Hepatocyte (in vitro differentiated cells): ENCODE measurements at regions not wholly inside any gene's neighbourhood (a gene's known extent, or its start where the extent isn't known, plus 50 kb on each side); places are given as distances from the start of the nearest gene placed in this dataset.
A peak's percentile ranks its signal among the peaks of the same experiment; 100 is the strongest.

Experiments used
- DNase-seq: peaks from one replicate; pipeline ENCODE4 v3.0.0-alpha.2; 2016; ENCODE audit warnings: low spot score
- H2AFZ ChIP-seq: fragments of 200-600 bp; sonication (generic); 2 replicates; pipeline ENCODE4 v1.6.0; 2016; ENCODE audit warnings: antibody characterized with exemption, mild to moderate bottlenecking
- H3K27ac ChIP-seq: fragments of 200-600 bp; sonication (generic); 2 replicates; pipeline ENCODE4 v1.5.1; 2016; ENCODE audit warnings: mild to moderate bottlenecking
- H3K27me3 ChIP-seq: fragments of 200-600 bp; sonication (generic); 2 replicates; pipeline ENCODE4 v1.6.1; 2016
- H3K36me3 ChIP-seq: fragments of 200-600 bp; sonication (generic); replicated peaks from 2 replicates; pipeline ENCODE4 v1.5.1; 2016; ENCODE audit warnings: low read depth; ENCODE audit not compliant: insufficient read depth
- H3K4me1 ChIP-seq: fragments of 200-600 bp; sonication (generic); 2 replicates; pipeline ENCODE4 v1.5.1; 2016; ENCODE audit warnings: mild to moderate bottlenecking, moderate library complexity; ENCODE audit not compliant: insufficient read depth
- H3K4me2 ChIP-seq: fragments of 200-600 bp; sonication (generic); 2 replicates; pipeline ENCODE4 v1.6.0; 2016
- H3K4me3 ChIP-seq: fragments of 200-600 bp; sonication (generic); 2 replicates; pipeline ENCODE4 v1.5.1; 2016; ENCODE audit warnings: mild to moderate bottlenecking
- H3K79me2 ChIP-seq: fragments of 200-600 bp; sonication (generic); 2 replicates; pipeline ENCODE4 v1.6.0; 2017; ENCODE audit warnings: mild to moderate bottlenecking
- H3K9me2 ChIP-seq: fragments of 200-600 bp; sonication (generic); replicated peaks from 2 replicates; pipeline ENCODE4 v1.6.0; 2017; ENCODE audit warnings: mild to moderate bottlenecking; ENCODE audit not compliant: insufficient read depth
- H3K9me3 ChIP-seq: fragments of 200-600 bp; sonication (generic); 2 replicates; pipeline ENCODE4 v1.5.1; 2016; ENCODE audit warnings: low read depth, mild to moderate bottlenecking
- H4K20me1 ChIP-seq: fragments of 200-600 bp; sonication (generic); 2 replicates; pipeline ENCODE4 v1.6.0; 2016; ENCODE audit warnings: mild to moderate bottlenecking; ENCODE audit not compliant: insufficient read depth, poor library complexity, severe bottlenecking
- EZH2 ChIP-seq: fragments of 200-600 bp; sonication (generic); IDR thresholded peaks from 2 replicates; pipeline ENCODE4 v1.6.1; 2016; ENCODE audit warnings: antibody characterized with exemption, mild to moderate bottlenecking, borderline replicate concordance
- EZH2phosphoT487 ChIP-seq: fragments of 200-600 bp; sonication (generic); IDR thresholded peaks from one replicate; pipeline ENCODE4 v1.6.1; 2018; ENCODE audit warnings: antibody characterized with exemption, mild to moderate bottlenecking, low read depth, moderate library complexity; ENCODE audit not compliant: unreplicated experiment, severe bottlenecking
- WGBS: methylation state at CpG from one replicate; pipeline ENCODE4 v1.1.6; 2016; ENCODE audit warnings: low lambda C conversion rate; ENCODE audit errors: missing lambda C conversion rate; 5-methylcytosine and 5-hydroxymethylcytosine counted together
- TF ChIP-seq, protein P1 (sequence below): fragments of 200-600 bp; sonication (generic); IDR thresholded peaks from 2 replicates; pipeline ENCODE4 v1.5.1; 2016; ENCODE audit warnings: antibody characterized with exemption, mild to moderate bottlenecking; ENCODE audit not compliant: poor library complexity

GRCh38 chr3:118637846-118638245 lies 396.8 kb downstream of the IGSF11 start:
- H3K9me2 ChIP-seq = no peaks in the 10 kb centered on the region
- 75% methylated on average over 9 of the region's 9 CpGs for WGBS
- H3K36me3 ChIP-seq = no peaks in the 10 kb centered on the region
- TF ChIP-seq, protein P1, sequence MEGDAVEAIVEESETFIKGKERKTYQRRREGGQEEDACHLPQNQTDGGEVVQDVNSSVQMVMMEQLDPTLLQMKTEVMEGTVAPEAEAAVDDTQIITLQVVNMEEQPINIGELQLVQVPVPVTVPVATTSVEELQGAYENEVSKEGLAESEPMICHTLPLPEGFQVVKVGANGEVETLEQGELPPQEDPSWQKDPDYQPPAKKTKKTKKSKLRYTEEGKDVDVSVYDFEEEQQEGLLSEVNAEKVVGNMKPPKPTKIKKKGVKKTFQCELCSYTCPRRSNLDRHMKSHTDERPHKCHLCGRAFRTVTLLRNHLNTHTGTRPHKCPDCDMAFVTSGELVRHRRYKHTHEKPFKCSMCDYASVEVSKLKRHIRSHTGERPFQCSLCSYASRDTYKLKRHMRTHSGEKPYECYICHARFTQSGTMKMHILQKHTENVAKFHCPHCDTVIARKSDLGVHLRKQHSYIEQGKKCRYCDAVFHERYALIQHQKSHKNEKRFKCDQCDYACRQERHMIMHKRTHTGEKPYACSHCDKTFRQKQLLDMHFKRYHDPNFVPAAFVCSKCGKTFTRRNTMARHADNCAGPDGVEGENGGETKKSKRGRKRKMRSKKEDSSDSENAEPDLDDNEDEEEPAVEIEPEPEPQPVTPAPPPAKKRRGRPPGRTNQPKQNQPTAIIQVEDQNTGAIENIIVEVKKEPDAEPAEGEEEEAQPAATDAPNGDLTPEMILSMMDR = no peak
- no peak for TF ChIP-seq EZH2
- TF ChIP-seq EZH2phosphoT487 = no peak
- no peak for DNase-seq
- no peaks in the 10 kb centered on the region for H3K9me3 ChIP-seq
- no peaks in the 10 kb centered on the region for H4K20me1 ChIP-seq
- peaks cover under 1% of the 10 kb centered on the region for H3K27me3 ChIP-seq
- no peak overlapping the region for H2AFZ ChIP-seq
- no peaks in the 10 kb centered on the region for H3K79me2 ChIP-seq
- H3K4me1 ChIP-seq = no peaks in the 10 kb centered on the region
- no peak overlapping the region for H3K4me3 ChIP-seq
- H3K27ac ChIP-seq = no peak overlapping the region
- no peak overlapping the region for H3K4me2 ChIP-seq

DNA sequence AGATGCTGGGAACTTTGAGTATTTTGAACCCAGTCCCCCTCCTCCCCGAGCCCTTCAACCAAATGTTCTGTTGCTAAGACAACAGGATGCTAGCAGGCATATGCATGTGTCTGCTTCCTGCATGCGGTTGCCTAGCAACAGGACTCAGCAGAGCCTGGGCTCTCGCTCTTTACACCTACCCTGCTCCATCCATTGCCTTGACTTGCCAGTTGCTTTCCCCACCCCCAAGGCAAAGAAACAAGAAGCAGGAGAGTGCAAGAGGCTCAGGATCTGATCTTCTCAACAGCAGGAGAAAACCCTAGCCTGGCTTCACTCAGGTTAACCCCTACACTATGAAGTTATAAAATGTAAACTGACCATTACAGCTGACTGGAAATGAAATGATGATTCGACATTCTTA lies 393.0 kb downstream of the IGSF11 start:
- no peak for TF ChIP-seq EZH2
- TF ChIP-seq EZH2phosphoT487 = no peak
- TF ChIP-seq, protein P1 = no peak
- 40% methylated on average over 4 of the region's 4 CpGs for WGBS
- peak; percentile 33 for DNase-seq

GRCh38 chr3:118671192-118671591 lies 363.5 kb downstream of the IGSF11 start:
- H3K4me1 ChIP-seq = no peaks in the 10 kb centered on the region
- WGBS = 82% methylated on average over 2 of the region's 2 CpGs

More for the DNA sequence above, 393.0 kb downstream of the IGSF11 start:
- Histone ChIP-seq H3K4me2 (no peak overlapping the region), H3K4me3 (no peak overlapping the region), H3K4me1 (no peaks in the 10 kb centered on the region), H3K9me3 (no peaks in the 10 kb centered on the region), H3K27me3 (peaks cover 3% of the 10 kb centered on the region), H3K79me2 (no peaks in the 10 kb centered on the region), H3K36me3 (no peaks in the 10 kb centered on the region), H3K9me2 (no peaks in the 10 kb centered on the region), H3K27ac (no peak overlapping the region), H2AFZ (no peak overlapping the region), H4K20me1 (no peaks in the 10 kb centered on the region)

More at GRCh38 chr3:118671192-118671591, 363.5 kb downstream of the IGSF11 start:
- Histone ChIP-seq H3K9me2 (no peaks in the 10 kb centered on the region), H2AFZ (no peak overlapping the region), H3K27me3 (no peaks in the 10 kb centered on the region), H3K79me2 (no peaks in the 10 kb centered on the region), H3K36me3 (no peaks in the 10 kb centered on the region), H4K20me1 (no peaks in the 10 kb centered on the region), H3K4me3 (no peak overlapping the region), H3K9me3 (no peaks in the 10 kb centered on the region), H3K4me2 (no peak overlapping the region), H3K27ac (no peak overlapping the region)
- TF ChIP-seq EZH2phosphoT487 = no peak
- TF ChIP-seq EZH2 = no peak
- TF ChIP-seq, protein P1 = no peak
- DNase-seq = no peak
